ENCODE measurements at regions not wholly inside any gene's neighbourhood (a gene's known extent, or its start where the extent isn't known, plus 50 kb on each side); places are given as distances from the start of the nearest gene placed in this dataset.

- no peak for TF ChIP-seq CTCF (IDR thresholded peaks at IDR 0.05; ENCODE audit: unreplicated experiment in 3 of 3)
- Mint-ChIP-seq H3K4me1 (peaks cover 10% of the 10 kb centered on the region), H3K4me3 (no peak overlapping the region), H3K27ac (no peak overlapping the region), H3K36me3 (ENCODE audit: low read depth) (no peaks in the 10 kb centered on the region), H3K9me3 (no peaks in the 10 kb centered on the region), H3K27me3 (ENCODE audit: low read depth) (no peaks in the 10 kb centered on the region)
These were observed 811.5 kb upstream of the ATXN8OS start for GRCh38 chr13:69296130-69296529.

GRCh38 chr13:69292789-69293425 is 814.7 kb upstream of the ATXN8OS start:
- no peaks in the 10 kb centered on the region for H3K36me3 Mint-ChIP-seq (ENCODE audit: low read depth)
- TF ChIP-seq CTCF (IDR thresholded peaks at IDR 0.05; ENCODE audit: unreplicated experiment in 3 of 3): no peak
- no peak overlapping the region for H3K4me3 Mint-ChIP-seq
- no peaks in the 10 kb centered on the region for H3K27me3 Mint-ChIP-seq (ENCODE audit: low read depth)
- no peak overlapping the region for H3K27ac Mint-ChIP-seq
- H3K4me1 Mint-ChIP-seq: no peaks in the 10 kb centered on the region
- no peaks in the 10 kb centered on the region for H3K9me3 Mint-ChIP-seq

GRCh38 chr13:69291292-69291906 is 816.2 kb upstream of the ATXN8OS start:
- no peak overlapping the region for H3K4me3 Mint-ChIP-seq

GRCh38 chr13:69288026-69288425 is 819.6 kb upstream of the ATXN8OS start:
- Mint-ChIP-seq H3K4me1 (no peaks in the 10 kb centered on the region), H3K27ac (no peak overlapping the region), H3K27me3 (ENCODE audit: low read depth) (no peaks in the 10 kb centered on the region), H3K9me3 (no peaks in the 10 kb centered on the region), H3K36me3 (ENCODE audit: low read depth) (no peaks in the 10 kb centered on the region), H3K4me3 (no peak overlapping the region)
- TF ChIP-seq CTCF (IDR thresholded peaks at IDR 0.05; ENCODE audit: unreplicated experiment in 3 of 3): no peak

More at GRCh38 chr13:69291292-69291906, 816.2 kb upstream of the ATXN8OS start:
- no peak for TF ChIP-seq CTCF (IDR thresholded peaks at IDR 0.05; ENCODE audit: unreplicated experiment in 3 of 3)
- H3K27me3 Mint-ChIP-seq (ENCODE audit: low read depth): no peaks in the 10 kb centered on the region
- H3K36me3 Mint-ChIP-seq (ENCODE audit: low read depth): no peaks in the 10 kb centered on the region
- H3K27ac Mint-ChIP-seq: no peak overlapping the region
- H3K9me3 Mint-ChIP-seq: no peaks in the 10 kb centered on the region
- H3K4me1 Mint-ChIP-seq: no peaks in the 10 kb centered on the region

GRCh38 chr13:69287050-69287698 is 820.5 kb upstream of the ATXN8OS start:
- no peak for TF ChIP-seq CTCF (IDR thresholded peaks at IDR 0.05; ENCODE audit: unreplicated experiment in 3 of 3)
- H3K36me3 Mint-ChIP-seq (ENCODE audit: low read depth): no peaks in the 10 kb centered on the region
- no peaks in the 10 kb centered on the region for H3K9me3 Mint-ChIP-seq
- no peak overlapping the region for H3K27ac Mint-ChIP-seq
- no peaks in the 10 kb centered on the region for H3K27me3 Mint-ChIP-seq (ENCODE audit: low read depth)
- no peak overlapping the region for H3K4me3 Mint-ChIP-seq
- no peaks in the 10 kb centered on the region for H3K4me1 Mint-ChIP-seq

Measured in nephron (organoid).